HG03469 (cell line): ENCODE measurements at regions not wholly inside any gene's neighbourhood (a gene's known extent, or its start where the extent isn't known, plus 50 kb on each side); places are given as distances from the start of the nearest gene placed in this dataset.

Experiments used
- ATAC-seq: cut with Tn5 transposase; IDR thresholded peaks from one replicate; pipeline ENCODE4 v1.9.1; 2021; ENCODE audit warnings: mild to moderate bottlenecking, moderate library complexity, moderate number of reproducible peaks; ENCODE audit not compliant: unreplicated experiment

DNA sequence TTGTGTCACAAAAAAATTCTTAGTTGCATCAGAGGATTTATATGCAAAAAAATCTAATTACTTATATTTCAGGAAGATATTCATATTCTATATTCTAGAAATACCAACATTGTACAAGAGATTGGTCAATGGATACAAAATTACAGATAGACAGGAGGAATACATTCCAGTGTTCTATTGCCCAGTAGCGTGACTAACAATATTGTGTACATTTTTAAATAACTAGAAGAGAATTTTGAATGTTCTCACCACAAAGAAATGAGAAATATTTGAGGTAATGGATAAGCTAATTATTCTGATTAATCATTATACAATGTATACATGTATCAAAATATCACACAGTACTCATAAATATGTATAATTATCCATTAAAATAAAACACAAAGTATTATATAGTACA, 253.3 kb downstream of the IPMK start:
- ATAC-seq, result no peak

DNA sequence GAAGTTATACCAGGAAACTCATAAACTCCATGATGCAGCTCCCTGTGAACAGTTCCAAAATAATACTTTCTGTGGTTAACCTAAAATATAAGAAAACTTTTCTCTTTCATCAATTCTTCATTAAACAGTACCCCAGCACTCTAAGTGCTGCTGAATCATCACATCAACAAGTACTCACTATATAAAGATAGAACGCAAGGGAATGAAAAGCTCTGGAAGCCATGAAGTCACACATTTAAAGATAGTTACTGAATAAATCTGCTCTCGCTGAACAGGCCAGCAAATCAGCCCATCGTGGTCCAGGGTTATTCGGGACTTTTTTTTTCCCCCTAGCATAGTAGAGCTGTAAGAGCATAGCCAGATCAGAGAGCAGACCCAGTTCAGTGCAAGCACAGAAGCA, 254.3 kb downstream of the IPMK start:
- ATAC-seq, result no peak

DNA sequence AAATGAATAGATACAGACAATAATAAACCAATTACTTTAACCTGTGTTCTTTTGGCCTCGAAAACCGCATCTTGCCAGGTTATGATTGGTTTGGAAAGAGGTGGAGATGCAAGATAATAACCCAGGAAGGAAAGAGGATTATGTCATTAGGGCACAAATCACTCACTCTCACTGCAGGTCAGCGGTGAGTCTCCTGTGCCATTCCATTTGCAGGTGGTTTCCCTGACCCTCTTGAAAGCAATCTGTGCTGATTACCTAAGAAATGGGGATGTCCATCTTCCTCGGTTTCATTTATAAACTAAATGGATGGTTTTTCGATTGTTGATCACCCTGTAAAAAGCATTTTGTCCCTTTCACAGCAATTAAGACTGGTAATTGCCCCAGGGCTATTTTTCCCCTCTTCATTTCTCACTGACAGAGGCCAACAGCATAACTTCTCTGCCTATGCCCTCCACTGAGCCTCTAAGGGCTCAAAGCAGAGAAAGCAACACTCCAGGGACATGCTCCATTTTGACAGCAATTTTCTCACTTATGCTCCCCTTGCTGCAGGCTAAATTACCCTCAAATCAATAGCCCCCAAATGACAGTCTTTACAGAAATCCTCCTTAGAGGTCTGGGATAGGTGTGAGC, 257.5 kb downstream of the IPMK start:
- ATAC-seq, result no peak

DNA sequence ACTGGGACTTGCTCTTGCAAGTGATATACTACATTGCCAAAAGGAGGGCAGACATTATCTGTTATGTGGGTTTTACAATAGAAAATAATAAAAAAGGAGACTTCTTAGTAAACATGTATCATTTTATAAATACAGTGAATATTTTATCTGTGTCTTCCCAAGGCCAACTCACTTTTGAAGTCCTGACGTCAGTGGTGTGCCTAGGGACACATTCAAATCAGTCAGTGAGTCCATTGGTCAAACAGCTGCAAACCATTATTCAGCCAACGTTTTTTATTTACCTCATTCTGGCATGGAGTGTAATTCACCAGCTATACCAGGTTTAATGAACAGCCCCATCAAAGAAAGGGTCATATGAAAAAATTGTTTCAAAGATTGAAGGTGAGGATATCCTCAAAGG, 263.7 kb downstream of the IPMK start:
- no peak for ATAC-seq

DNA sequence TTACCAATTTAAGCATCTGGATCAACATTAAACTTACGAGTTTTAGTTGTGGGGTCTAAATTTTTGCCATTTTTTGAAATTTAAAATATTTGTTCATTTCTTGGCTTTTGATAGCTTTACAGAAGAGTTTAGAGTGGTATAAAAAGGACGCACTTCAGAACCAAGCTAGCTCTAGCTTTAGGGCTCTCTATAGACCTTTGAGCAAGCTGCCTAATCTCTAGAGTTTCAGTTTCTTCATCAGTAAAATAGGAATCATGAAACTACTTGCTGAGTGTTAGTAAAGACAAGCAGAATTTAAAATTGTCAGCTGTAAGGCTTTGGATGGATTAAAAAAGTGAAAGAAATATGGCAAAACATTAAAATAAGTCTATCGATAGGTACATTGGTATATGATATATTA, 266.5 kb downstream of the IPMK start:
- ATAC-seq, result no peak

DNA sequence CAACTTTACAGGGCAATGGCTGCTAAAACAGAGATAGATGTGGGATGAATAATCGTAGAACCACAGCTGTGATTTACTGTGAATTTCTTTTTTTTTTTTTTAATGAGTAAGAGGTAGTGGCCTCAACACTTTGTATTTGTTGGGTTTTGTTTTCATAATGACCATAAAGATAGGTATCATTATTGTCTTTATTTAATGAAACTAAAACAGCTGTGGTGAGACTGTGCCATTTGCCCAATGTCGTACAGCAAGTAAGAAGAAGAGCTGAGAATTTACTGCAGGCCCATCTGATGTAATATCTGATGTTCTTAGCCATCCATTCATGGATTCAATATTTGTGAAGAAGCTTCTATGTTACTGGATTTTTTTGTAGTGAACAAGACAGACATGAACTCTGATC, 271.2 kb downstream of the IPMK start:
- ATAC-seq, result no peak

DNA sequence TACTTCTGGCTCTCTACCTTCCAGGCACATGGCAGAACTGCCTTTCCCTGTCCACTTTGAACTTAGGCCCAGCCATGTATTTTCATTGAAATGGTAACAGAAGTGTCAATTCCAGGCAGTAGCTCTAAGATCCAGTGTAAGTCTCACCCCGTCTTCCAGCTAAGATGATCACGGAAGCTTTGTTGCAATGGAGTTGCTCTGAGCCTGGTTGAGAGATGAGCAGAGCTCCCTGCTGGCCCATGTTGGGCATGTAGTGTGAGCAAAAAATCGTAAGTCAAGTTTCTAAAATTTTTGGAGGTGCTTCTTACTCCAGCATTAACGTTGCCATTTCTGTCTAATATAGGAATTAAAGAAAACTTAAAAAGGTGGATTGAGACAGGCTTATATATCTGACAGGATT, 274.4 kb downstream of the IPMK start:
- ATAC-seq, result no peak

DNA sequence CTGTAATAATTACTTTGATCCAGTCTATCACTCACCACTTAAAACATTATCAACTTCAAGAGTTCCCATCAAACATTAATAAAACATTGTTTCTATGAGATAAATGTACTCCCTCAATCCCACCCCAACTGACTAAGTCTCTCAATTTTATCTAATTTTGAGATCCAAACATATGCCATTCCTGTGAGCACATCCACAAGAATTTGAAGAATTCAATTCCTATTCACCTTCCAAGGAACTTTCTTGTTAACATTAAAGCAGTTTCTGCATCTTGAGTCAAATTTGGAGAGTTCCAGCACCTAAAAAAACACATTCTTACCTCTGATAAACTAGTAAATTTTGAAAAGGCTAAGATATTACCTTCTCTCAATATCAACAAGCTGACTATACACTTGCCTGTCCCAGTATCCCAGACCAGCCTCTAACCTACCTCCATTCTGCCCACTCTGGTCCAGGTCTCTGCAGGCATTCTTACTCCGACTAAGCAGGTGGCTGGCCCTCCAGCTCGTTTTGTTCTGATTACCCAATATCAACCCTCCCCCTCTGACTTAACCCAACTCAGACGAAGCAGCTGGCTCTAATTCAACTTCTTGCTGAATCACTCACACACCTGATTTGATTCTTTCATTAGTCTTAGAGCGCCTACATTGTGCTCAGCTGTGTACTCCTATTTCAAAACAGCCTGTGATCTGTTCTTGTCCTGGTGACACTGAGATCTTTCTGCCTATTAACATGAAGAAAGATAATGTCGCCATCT, 275.2 kb downstream of the IPMK start:
- ATAC-seq, result no peak

DNA sequence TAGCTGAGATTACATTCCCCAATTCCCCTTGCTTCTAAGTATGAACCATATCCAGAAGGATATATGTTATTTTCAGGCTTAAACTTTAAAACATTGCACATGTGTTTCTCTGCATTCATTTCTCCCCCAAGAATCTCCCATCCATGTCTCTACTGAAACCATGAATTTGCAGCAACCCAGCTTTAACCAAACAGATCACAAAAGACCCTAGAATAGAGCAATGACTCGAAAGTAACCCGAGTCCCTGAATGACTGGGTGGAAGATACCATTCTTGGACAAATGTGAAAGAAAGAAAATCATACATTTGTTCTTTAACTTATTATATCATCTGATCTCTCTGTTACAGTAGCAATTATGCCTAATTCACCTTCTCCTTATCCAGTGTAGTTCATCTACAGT, 278.7 kb downstream of the IPMK start:
- no peak for ATAC-seq

DNA sequence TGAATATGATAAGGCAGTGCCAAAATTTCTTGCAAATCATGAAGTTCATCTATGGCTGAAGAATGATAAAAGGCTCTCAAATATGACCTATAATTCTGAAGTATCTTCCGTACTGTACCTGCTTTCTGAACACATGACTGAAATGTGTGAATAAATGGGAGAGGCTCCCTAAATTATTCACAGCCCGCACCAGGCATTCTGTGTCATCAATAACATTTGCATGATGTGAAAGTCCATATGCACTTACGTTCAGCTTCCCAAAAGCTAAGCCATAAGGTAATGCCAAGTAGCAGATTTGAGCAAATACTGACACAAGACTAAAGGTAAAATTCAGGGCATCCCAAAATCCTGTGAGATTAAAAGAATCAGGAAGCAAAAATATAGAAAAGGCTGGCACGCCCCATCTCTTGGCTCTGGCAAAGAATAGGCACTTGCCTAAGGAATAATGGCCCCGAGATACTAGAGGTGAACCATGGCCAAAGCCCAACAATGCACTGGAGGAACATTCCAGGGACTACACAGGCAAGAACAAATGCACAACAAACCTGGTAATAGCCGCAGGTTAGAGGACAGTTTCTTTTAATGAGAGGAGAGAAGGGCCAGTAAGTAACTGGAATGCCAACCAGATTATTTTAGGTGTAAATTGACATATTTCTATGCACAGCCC, 280.5 kb downstream of the IPMK start:
- ATAC-seq, result no peak

DNA sequence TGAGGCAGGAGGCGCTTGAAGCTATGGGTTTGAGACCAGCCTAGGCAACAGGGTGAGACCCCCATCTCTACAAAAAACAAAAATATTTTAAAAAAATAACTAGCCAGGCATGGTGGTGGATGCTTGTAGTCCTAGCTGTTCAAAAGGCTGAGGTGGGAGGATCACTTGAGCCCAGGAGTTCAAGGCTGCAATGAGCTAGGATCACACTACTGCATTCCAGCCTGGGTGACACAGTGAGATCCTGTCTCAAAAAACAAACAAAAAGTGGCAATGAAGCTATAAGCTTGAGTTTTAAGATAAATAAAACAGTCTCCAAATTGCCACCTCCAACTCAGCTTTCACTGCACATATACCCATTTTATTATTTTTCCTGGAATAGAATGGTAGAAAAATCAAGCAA, 281.3 kb downstream of the IPMK start:
- no peak for ATAC-seq

DNA sequence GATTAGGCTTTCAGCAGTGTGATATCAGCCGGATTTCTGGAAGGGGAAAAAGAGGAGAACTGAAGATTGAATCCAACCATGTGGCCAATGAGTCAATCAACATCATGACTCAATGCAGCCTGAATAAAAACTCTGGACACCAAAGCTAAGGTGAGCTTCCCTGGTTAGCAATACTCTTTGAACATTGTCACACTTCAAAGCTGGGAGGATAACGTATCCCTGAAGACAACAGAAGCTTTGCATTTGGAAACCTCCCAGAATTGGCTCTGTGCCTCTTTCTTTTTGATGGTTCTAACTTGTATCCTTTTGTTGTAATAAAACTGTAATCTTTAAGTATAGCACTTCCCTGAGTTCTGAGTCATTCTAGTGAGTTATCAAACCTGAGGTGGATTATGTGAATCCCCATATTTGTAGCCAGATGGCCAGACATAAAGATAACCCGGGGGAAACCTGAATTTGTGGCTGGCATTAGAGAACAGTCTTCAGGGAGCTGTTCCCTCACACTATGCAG, 284.4 kb downstream of the IPMK start:
- no peak for ATAC-seq

DNA sequence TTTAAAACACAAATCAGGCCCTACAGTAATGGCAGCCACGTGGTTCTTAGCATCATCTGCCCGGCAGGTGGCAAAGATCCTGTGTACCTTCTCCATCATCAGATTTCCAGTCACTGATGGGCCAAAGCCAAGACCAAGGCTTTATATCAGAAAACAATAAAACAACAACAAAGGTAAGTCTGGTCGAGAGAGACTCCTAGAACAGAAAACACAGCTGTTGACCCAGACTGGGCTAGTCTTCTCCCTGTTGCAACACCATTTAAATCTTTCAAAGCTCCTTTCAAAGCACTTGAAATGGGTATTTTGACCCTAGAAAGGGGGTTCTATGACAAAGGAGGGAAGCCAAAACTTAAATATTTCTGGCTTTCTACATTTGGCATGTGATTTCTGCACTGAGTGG, 285.6 kb downstream of the IPMK start:
- no peak for ATAC-seq

DNA sequence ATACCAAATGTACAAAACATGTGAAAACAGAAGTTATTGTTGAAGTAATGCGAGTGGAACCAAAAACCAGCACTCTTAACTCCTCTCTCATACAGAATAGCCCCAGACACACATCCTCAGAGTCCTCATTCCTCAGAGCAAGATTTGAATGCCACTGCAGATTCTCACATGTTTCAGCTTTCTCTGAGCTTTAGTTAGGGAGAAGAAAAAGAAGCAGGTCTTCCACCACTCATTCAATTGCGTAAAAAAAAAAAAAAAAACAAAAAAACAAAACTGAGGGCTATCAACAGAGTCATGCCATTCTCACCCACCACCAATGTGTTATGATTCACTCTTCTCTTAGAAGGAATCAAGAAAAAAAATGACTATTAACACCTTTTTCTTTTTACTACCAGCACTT, 287.7 kb downstream of the IPMK start:
- ATAC-seq, result no peak

DNA sequence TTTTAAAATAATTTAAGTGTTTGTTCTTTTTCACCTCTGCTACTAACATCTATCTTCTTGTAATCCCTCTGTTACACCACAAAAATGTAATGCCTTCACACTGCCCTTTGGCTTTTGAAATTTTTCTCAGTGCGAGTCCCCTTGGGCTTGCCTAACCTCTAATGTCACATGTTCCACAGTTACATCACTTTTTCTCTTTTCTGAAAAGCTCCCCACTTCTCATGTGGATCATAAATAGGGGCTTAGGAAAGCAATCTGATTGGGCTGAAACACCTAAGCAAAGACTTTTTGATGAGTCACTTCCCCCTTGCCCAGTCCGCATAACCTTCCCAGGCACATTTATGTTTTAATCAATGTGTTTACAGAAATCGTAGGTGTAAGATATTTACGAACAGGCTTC, 288.2 kb downstream of the IPMK start:
- ATAC-seq, result no peak

DNA sequence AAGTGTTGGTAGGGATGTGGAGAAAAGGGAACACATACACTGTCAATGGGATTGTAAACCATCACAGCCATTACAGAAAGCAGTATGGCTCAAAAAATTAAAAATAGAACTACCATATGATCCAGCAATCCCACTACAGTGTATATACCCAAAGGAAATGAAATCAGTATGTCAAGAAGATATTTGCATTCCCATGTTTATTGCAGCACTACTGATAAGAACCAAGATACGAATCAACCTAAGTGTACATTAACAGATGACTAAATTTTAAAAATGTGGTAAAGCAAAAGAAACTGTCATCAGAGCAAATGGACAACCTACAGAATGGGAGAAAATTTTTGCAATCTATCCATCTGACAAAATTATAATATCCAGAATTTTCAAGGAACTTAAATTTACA, 290.4 kb downstream of the IPMK start:
- ATAC-seq, result no peak

DNA sequence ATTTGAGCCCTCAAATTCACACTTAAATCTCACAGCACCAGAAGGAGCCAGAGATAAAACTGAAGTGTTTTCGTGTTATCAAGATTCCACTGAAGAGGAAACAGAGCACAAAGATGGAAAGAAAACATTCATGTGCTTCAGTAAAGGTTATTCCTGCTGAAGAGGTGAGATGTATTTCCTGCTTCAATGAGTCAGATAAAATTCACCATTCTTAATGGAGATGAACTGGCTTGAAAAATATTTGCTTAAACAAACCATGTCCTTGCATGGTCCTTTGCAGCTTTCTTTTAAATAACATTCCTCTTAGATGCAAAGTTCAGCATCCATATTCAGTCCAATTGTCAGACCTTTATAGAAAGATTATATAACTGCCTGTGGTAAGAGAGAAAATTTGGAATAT, 294.2 kb downstream of the IPMK start:
- no peak for ATAC-seq

DNA sequence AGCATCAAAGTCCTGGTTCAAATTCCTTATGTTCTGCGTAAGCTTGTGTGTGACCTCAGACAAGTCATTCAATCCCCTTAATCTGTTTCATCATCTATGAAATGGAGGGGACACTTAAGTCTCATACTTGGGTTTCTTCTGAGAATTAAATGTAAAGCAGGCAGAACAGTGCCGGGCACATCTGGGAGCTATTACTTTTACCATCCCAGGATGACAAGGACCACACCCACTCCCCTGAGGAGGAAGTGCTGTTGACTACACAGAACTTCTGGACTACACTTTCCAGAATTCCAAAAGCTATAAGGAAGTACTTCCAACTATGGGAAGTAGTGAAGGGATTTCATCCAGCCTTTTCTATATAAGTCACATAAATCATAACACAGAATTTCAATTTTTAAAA, 294.9 kb downstream of the IPMK start:
- ATAC-seq, result no peak

DNA sequence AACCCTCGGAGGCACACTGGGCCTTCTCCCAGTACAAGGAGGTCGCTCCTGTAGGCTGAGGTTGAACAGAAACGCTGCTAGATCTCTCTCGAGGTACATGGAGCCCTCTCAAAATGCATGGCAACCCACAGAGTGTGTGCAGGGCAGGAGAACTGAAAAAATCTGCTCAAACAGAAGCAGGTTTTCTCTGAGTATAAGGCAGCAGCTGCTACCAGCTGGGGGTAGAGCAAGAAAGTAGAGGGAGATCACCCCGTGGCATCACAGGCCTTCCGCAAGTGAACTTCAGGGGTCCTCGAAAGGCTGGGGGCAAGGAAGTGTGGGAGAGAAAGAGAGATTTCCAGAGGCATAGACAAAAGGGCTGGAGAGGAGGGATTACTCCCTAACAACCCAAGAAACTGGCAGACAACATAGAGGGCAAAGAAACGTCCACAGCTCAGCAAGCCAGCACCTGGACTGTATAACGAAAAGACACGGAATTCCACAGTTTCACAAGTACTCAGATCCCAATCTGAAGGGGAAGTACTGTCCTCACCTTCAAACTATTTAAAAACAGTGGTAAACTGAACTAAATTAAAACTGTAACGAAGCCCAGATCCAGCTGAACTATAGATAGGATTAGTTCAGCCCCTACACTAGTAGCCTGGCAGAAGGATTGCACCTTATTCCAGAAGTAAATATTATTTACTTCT, 299.2 kb downstream of the IPMK start:
- no peak for ATAC-seq

DNA sequence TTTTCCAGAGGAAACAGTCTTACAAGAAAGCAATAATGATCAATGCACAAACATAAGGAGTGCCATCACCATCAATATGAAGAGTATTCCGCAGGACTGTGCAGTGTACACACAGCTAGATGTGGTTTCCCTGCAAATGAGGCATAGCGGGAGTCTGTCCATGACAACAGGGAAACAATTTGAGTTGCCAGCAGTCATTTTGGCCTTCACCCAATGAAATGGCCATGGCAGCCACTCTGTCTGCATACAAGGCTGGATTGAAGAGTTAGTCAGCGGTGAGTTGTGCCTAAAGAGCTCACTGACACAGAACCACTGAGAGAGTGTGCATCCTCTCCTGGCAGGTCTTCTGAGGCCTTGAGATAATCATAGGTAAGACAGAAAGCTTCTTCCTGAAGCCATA, 303.3 kb downstream of the IPMK start:
- ATAC-seq, result no peak

DNA sequence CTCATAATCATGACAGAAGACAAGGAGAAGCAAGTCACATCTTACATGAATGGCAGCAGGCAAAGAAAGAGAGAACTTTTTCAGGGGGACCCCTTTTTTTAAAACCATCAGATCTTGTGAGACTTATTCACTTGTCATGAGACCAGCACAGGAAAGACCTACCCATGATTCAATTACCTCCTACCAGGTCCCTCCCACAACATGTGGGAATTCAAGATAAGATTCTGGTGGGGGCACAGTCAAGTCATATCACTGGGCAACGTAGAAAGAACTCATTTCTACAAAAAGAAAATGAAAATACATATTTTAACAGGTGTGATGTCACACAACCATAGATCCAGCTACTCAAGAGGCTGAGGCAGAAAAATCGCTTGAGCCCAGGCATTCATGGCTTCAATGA, 304.1 kb downstream of the IPMK start:
- no peak for ATAC-seq

DNA sequence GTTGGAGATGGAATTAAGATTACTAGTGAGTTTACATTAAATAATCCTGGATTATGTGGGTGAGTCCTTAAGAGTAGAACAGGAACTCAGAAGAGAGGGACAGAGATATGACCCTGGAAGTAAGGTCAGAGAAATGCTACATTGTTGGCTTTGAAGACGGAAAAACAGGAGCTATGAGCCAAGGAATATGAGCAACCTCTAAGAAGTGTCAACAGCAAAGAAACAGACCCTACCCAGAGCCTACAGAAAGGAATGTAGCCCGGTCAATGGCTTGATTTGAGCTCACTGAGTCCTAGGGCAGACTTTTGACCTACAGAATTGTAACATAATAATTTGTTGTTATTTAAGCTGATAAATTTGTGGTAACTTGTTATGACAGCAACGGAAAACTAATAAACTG, 304.9 kb downstream of the IPMK start:
- ATAC-seq, result no peak
